ENCODE measurements at regions not wholly inside any gene's neighbourhood (a gene's known extent, or its start where the extent isn't known, plus 50 kb on each side); places are given as distances from the start of the nearest gene placed in this dataset.

DNA sequence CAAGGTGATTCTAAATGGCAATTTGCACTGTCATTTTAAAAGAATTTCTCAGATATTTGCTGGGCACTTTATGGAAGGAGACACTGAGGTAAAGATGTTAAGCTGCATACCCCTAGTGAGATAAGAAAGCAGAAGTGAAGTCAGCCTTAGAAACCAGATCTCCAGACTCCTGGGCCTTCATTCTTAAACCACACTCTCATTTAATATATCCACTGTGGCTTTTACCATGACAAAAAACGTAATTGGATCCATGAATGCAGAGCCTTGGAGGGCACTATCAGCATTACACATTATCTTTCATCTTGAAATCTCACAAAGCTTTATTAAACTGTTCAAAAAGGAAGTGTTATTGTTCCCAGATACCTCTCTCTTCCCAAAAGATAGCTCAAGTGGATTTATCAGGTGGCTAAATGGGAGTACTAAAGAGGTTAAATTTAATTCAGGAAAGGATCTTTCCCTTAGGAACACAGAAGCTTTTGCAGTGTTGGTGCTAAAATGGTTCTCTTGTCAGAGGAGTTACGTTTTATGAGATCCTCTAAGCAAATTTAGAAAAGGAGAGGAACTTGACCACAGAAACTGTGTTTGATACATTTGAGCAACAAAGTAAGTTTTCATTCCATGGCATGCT is 1060.4 kb downstream of the EFNB2 start:
- no peak for DNase-seq (ENCODE audit: low read depth, low spot score)

DNA sequence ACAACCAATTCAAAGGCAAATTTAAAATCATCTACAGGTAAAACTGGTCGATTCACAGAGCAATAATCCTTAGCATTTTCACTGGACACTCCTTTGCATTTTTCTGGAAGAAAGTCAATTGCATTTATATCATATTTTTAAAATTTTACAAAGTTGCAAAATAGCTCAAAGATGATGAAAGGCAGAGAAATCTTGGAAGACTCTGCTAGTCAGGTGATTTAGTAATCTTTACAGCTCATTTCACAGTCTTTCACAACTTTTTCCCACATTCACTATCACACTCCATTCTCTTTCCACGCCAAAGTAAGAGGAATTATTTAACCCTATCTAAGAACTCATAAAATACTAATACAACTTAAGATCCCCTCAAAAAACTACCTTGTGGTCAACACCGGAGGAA is 1063.8 kb downstream of the EFNB2 start:
- no peak for DNase-seq (ENCODE audit: low read depth, low spot score)

DNA sequence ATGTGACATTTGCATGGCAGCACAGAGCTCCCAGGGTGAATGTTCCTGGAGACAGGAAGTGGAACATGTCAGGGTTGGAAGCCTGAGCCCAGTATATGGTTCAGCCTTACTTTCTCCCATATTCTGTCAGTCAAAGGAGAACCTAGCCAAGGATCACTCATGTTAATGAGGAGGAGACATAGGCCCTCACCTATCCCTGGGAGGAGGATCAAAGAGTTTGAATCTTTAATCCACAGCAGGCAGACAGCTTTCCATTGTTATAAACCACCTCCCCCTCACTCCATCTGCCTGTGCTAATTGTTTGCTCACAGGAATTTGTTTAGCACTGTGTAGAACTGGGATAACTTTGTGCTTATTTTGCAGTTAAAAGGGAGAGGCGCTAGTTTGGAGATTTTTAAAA is 1069.1 kb downstream of the EFNB2 start:
- no peak for DNase-seq (ENCODE audit: low read depth, low spot score)

DNA sequence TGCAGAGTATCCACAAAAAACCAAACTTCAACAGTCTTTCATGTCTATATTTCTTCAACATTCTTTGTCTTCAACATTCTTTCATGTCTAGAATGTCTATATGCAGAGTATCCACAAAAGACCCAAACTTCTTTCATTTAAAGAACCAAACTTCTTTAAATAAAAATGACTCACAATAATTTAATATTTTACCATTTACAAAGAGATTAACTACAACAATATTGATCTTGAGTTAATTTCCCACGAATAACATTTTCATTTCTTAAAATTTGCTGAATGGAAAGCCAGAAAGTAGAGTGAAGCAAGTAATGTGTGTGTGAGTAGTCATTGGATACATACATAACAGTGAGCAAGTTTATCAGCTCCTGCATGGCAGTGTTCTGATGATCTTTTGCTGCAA is 1069.7 kb downstream of the EFNB2 start, which contains the start of gene DAOA:
Gene DAOA (plus strand): TSS at position 301 of the 400 bp plus-strand sequence.
- no peak for DNase-seq (ENCODE audit: low read depth, low spot score)

DNA sequence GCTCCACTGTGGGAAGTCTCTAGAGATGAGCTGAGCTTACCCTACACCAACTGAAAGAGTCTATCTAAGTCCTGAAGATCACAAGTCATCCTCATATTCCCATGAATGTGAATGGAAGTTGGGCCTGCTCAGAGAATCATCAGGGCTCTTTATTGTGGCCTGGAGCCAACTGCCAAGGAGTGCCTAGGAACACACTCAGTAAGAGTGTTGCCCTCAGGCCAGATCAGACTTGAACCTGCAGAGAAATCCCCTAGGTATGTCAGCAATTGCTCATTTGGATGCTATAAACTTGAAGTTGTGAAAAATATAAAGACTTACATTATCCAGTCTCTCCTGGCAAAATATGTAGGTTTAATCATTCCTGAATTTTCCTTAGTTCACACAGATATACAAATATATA is 1070.2 kb downstream of the EFNB2 start:
- DNase-seq (ENCODE audit: low read depth, low spot score) = no peak

DNA sequence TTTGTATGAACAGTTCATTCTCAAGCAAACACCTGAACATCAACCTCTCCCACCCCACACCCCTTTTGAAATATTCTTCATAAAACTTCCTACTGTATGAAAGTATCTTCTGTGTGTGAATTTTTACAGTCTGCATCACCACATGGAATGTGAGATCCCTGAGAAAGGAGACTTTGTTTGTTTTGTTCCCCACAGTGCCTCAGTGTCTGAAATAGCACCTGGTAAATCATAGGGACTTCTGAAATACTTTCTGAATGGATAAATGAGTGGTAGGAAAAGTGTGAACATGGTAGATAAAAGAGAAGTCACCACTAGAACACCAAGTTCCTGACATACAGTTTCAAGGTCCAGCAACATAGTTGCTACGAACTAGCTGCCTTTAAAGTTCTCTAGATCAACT is 1071.2 kb downstream of the EFNB2 start:
- DNase-seq (ENCODE audit: low read depth, low spot score) = no peak

DNA sequence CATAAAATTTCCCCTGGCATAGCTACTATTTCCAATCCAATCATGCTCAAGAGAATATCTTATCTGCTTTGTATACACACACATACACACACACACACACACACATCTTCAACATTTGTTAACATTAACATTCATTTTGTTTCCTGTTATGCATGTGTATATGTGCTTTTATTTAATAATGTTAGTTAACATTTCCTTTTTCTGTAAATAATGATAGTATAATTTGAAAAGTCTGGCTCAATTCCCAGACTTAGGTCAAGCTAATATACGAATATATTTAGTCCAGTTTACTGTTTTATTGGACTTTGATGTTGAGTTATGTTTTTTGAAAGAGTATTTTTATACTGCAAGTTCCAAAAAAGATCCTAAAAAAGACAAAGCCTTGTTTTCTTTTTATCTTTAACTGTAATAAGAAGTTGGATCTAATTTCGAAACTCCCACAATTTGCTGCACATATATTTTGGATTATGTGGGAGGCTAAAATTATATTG is 1072.4 kb downstream of the EFNB2 start:
- DNase-seq (ENCODE audit: low read depth, low spot score) = peak; percentile 32

DNA sequence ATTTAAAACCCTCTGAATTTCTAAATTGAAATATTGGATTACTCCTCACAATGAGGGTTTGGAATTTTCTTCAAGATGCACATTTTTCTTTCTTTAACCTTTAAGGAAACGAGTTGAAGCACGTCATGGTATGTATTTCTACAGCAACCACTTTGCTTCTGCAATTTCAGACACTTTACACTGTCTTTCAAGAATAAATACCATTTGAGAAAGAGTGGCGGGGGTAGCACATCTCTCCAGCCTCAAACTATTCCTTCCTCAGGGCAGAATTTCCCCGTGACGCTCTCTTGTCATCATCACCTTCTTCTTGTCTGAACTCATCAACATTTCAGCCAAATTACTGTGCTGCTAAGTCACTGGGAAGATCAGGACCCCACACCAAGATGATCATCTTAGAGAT is 1073.4 kb downstream of the EFNB2 start:
- DNase-seq (ENCODE audit: low read depth, low spot score) = no peak

DNA sequence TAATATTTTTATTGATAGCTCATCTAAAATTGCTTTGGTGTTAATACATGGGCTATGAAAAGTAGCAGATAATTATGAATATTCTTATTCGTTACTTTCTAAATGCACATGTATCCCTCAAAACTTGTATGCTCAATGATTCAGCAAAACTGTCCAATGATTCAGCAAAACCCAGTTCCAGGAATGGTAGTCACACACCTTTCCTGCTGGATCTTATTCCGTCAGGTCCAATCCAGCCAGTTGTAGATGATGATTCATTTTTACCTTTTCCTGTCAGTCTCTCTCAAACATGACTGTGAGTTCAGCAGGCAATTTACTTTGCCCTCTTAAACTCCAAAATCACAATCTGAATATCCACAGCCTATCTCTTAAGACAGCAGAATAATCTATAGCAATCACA is 1082.6 kb downstream of the EFNB2 start:
- no peak for DNase-seq (ENCODE audit: low read depth, low spot score)

DNA sequence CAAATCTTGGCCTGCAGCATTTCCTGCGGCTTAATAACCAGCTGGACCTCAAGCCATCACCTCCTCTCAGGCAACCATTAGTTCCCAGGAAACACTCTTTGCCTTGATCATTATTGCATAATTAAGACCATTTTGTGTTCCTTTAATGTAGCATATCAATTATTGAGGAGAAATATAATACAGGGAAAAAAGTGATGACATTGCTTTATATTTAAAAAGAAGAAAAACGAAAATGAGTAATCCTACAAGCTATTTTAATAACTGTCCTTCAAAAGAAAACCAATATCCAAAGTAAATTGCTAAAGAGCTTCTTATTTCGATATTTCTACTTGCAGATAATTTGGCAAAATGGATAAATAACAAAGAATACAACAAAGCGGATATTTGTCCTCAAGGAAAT is 1084.7 kb downstream of the EFNB2 start:
- no peak for DNase-seq (ENCODE audit: low read depth, low spot score)

DNA sequence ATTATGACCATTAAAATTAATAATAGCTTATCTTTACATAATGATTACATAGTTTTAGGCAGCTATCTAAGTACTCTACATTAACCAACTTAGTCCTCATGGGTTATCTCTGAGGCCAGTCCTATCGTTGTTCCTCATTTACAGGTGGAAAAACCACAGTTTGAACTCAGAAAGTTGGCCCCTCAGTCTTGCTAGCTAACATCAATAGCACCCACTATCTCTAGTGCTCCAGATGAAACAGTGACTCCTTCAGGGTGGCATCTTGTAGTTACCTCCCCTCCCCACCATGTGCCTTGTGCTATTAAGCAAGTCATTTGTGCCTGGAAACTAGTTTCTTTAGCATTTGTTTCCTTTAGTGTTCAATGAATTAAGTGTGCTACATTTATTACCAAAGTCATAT is 1086.7 kb downstream of the EFNB2 start:
- no peak for DNase-seq (ENCODE audit: low read depth, low spot score)

DNA sequence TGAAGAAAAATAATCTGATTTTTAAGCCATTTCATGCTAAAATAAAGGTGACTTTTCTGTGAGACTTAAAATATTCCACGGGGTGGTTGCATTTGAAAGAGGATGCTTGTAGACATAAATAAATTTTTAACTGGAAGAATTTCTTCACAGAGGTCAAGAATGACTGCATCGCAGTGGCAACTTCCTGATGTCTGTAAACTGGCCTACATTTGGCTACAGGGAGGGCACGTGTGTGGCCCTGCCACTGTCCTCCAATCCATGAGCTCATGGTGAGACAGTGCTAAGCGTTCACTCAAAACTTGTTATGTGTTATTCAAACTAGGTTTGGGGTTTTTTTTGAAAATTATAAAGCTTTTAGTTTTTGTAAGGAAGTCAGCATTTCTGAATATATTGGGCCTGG is 1089.3 kb downstream of the EFNB2 start:
- DNase-seq (ENCODE audit: low read depth, low spot score) = no peak

DNA sequence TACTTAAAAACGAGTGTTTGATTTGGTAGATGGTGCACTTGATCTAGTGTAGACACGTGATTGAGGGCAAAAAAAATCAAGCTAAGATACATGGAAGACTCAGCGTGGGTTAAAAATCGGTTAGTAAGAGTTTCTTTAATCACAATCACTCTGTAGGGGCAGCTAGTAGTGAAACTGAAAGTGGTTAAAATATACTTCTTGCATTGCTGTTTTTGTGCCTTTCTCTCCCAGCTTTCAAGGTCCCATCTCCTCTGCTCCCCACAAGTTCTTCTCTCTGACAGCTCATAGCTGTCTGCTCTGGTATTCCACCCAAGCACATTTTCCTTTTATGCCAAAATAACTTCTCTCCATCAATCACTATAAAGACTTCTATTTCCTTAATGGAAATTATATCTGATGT is 1089.7 kb downstream of the EFNB2 start:
- no peak for DNase-seq (ENCODE audit: low read depth, low spot score)

DNA sequence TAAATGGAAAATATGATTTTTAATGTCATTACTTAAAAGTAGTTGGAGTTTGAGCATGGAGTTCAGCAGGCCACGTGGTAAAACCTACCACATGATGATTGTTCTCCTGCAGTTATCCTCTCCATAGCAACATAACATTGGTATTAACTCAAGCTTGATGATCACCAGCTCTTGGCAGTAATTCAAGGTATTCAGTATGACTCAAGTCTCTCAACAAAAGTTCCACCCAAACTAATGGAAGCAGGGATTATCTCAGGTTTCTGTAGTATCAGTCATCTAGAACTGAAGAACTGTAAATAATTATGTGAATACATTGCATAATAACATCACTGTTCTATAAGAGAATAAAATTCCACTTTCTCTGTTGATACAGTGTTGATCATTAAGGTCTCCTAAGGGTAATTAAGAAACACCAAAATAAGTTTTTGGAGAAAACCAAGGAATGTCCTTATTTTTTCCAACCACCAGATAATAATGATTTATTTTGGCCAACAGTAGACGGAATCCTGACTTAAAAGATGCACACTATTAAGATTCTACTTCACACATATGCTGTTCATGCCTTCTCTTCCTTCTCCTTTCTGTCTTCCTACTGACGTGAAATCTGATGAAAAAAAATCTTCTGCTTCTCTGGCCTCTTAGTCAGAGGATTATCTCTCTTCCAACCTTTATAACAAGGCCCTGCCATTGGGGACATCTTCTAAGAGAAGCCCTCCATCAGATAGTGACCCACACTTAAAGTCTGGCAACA is 1092.3 kb downstream of the EFNB2 start:
- DNase-seq (ENCODE audit: low read depth, low spot score) = peak; percentile 97

DNA sequence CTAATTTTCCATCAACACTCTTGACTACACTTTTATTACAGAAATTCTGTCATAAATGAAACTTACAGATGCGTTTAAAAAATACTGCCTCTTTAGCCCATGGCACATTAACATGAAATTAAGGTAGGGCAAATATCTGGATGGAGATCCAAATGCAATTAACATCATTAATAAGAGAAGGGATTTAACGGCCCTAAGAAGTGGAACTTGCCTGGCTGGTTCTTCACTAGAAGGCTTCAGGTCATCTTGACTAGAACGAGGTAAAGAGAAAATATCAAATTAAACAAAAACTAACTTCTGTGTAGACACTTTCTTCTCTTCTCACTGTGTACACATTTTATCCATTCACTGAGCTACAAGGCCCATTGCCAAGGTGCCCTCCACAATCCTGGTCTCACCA is 1093.4 kb downstream of the EFNB2 start:
- DNase-seq (ENCODE audit: low read depth, low spot score) = no peak

DNA sequence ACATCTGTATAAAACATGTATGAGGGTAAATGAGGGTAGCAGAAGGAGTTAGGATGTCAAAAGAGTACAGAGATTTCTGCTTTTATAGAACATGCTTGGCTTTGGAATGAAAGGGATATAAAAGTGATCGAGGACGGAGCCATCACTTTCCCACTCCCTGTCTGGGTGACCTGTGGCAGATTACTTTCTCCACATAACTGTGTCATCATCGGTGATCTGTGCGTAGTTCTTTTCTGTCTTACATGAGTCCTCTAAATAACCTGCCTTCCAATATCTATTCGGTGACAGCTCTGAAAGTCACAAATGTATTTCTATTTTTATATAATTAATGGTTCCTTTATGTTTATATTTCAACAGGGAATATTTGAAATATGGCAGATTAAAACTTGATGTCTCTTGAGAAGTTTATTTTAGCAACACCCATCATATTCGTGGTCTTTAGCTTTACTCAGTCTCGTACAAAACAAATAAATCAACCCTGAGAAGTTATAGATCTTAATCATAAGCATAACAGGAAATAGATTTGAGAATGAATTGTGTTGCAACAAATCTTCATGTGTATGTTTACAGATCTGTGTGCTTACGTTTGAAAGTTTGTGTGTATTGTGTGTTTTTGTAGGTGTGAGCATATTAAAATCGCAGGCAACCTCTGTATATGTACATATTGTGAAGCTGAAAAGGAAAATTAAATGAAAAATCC is 1094.3 kb downstream of the EFNB2 start:
- peak; percentile 3 for DNase-seq (ENCODE audit: low read depth, low spot score)

DNA sequence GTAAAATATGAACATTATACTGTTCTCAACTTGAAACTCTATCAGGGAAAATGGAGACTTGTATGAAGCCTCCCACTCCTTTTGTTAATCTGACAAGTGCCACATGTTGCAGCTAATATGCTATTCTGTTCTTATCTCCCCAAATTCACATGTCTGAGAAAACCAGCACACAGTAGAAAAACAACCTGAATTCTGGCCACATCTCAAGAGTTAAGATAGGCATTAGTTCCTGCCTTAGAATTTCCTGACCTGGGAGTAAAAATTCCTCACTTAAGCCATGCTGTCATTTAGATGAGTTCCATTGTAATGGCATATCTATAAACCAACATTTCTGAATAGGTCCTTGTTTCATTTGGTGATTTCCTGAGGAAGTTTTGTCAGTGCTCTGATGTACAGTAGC is 1098.5 kb downstream of the EFNB2 start:
- peak; percentile 86 for DNase-seq (ENCODE audit: low read depth, low spot score)

DNA sequence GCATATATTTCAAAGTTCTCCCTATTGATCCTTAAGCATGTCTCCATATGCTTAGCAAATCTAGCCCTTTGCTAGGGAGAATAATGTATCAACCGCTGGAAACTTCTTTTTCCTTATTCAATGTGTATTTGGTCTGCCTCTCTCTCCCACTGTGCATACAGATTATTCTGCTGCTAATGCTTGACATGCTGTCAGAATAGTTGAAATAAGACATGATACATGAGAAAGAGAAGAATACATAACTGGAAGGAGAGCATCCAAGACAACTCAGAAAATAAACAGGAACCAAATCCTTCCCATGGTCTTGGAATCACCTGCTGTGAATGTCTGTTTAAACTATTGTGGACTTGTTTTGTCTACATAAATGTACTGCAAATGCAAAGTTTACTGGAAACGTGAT is 1103.0 kb downstream of the EFNB2 start:
- no peak for DNase-seq (ENCODE audit: low read depth, low spot score)

DNA sequence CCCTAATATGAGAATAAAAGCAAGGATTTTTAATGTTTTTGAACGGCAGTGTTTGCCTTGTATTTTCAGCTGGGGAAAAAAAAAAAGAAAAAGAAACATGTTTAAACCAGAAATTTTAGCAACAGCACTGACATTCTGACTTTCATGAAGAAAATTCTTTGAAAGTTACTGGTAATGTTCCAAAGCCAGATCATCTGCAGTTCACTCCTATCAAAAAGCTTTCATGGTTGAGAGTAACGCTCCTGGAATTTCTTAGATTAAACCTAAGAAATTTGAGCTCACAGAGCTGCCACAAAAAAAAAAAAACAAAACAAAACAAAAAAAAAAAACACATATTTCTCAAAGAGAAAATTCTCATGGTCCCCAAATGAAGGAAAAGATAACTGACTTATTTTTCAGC is 1106.7 kb downstream of the EFNB2 start:
- DNase-seq (ENCODE audit: low read depth, low spot score) = no peak

DNA sequence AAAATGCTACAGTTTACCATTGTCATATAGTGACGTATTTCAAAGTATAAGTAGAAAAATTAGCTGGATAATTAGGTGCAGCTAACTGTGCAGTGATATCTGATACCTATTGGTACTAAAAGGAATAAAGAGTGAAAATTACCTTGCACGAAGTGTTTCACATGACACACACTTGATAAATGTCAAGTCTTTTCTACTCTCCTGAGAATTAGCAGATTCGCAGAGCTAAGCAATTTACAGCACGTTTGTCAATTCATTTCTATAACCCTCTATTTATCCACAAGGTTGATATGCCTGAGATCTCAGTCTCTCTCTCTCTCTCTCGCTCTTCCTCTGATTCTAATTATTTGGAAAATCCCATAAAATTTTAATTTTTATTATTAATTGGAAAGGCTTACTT is 1109.0 kb downstream of the EFNB2 start:
- no peak for DNase-seq (ENCODE audit: low read depth, low spot score)

DNA sequence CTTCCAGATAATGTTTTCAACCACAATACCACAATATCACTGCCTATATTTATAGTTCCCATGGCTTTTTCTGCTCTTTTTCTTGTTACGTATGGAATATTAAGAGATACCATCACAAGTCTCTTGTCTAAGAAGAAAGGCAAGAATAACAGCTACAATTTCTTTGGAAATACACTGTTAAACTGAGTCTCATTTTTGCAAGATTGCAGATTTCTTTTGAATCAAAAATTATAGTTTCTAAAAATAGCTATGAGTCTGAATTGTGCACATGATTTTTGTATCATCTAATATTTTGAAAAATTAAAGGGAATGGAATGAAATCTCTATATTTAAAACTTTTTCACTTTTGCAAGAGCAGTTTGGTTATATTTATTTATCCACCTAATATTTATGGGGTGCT is 1120.8 kb downstream of the EFNB2 start:
- no peak for DNase-seq (ENCODE audit: low read depth, low spot score)

DNA sequence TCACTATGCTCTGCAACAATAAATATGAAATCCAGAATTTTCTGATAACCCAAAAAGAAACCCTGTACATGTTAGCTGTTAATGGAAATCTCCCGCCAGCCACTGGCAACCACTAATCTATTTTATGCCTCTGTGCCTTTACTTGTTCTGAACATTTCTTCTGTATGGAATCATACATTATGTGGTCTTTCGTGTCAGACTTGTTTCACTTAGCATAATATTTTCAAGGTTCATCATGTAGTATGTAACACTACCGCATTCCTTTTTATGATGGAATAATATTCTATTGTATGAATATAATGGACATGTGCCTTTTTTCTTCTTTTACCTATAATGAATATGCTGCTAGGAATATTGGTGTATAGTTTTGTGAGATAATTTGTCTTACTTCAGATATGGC is 1123.3 kb downstream of the EFNB2 start:
- DNase-seq (ENCODE audit: low read depth, low spot score) = no peak

DNA sequence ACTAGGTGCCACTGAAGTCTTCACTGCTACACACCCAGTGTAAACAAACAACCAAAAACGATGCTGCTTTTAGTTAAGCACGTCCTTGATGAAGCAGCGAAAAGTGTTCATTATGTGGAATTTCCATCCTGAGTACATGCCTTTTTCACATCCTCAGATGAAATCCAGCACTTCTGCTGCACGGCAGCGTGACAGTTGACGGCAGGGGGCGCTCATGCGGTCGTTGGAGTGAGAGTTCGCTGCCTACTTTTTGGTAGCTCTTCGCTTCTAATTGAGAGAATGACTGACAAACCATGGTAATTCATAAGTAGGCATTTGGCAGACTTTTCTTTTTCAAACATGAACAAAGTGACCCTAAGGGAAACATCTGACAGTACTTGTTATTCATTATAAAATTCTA is 1124.9 kb downstream of the EFNB2 start:
- peak; percentile 0 for DNase-seq (ENCODE audit: low read depth, low spot score)

All from pulmonary artery endothelial cell (primary cell).